WTC11 (cell line): ENCODE measurements at regions not wholly inside any gene's neighbourhood (a gene's known extent, or its start where the extent isn't known, plus 50 kb on each side); places are given as distances from the start of the nearest gene placed in this dataset.

Experiments
- ATAC-seq: fragments of 200-7000 bp; cut with Tn5 transposase; 2 replicates; pipeline ENCODE4 v1.10.0; 2021; ENCODE audit warnings: mild to moderate bottlenecking, moderate library complexity
- CTCF ChIA-PET: fragments of 300-600 bp; sonication (Branson Sonifier 250); formaldehyde crosslinking; loops from one replicate; lab custom pipeline; 2021; ENCODE audit warnings: antibody characterized with exemption; lab: Charles Lee
- POLR2A ChIA-PET: fragments of 350-600 bp; sonication (Branson Sonifier 250); formaldehyde crosslinking; loops from one replicate; lab custom pipeline; 2021; ENCODE audit warnings: antibody characterized with exemption; lab: Charles Lee
- DNase-seq: peaks from one replicate; pipeline ENCODE4 v3.0.0; 2021; ENCODE audit warnings: low spot score
- H3K27ac Mint-ChIP-seq: 2 replicates; pipeline ENCODE4 v1.8.0; 2021; ENCODE audit warnings: mixed read lengths
- H3K27me3 Mint-ChIP-seq: 2 replicates; pipeline ENCODE4 v1.8.0; 2021; ENCODE audit warnings: low read depth, mild to moderate bottlenecking, moderate library complexity, mixed read lengths
- H3K36me3 Mint-ChIP-seq: 2 replicates; pipeline ENCODE4 v1.8.0; 2021; ENCODE audit warnings: mixed read lengths
- H3K4me1 Mint-ChIP-seq: 2 replicates; pipeline ENCODE4 v1.8.0; 2022; ENCODE audit warnings: mixed read lengths
- H3K4me3 Mint-ChIP-seq: 2 replicates; pipeline ENCODE4 v1.8.0; 2021; ENCODE audit warnings: mild to moderate bottlenecking, moderate library complexity, mixed read lengths
- H3K9me3 Mint-ChIP-seq: 2 replicates; pipeline ENCODE4 v1.8.0; 2021; ENCODE audit warnings: mixed read lengths
- CREM ChIP-seq: sonication (generic); formaldehyde crosslinking; IDR thresholded peaks from 2 replicates; pipeline ENCODE4 v1.8.1; 2022; ENCODE audit warnings: mild to moderate bottlenecking, missing genetic modification reagents, moderate library complexity
- ESRRA ChIP-seq: sonication (generic); formaldehyde crosslinking; IDR thresholded peaks from 2 replicates; pipeline ENCODE4 v1.8.1; 2022; ENCODE audit warnings: mild to moderate bottlenecking, missing genetic modification reagents, borderline replicate concordance
- IRF2 ChIP-seq: sonication (generic); formaldehyde crosslinking; IDR thresholded peaks from 2 replicates; pipeline ENCODE4 v1.8.0; 2022; ENCODE audit warnings: low read depth, missing genetic modification reagents, borderline replicate concordance
- MXD4 ChIP-seq: fragments of 250-450 bp; sonication (Bioruptor Pico); IDR thresholded peaks from 2 replicates; pipeline ENCODE4 v1.8.0; 2021; ENCODE audit warnings: mild to moderate bottlenecking, moderate library complexity, borderline replicate concordance
- MYBL2 ChIP-seq: sonication (generic); formaldehyde crosslinking; IDR thresholded peaks from 2 replicates; pipeline ENCODE4 v1.8.1; 2023; ENCODE audit warnings: mild to moderate bottlenecking, moderate library complexity, missing genetic modification reagents
- NR1H2 ChIP-seq: sonication (generic); formaldehyde crosslinking; IDR thresholded peaks from 2 replicates; pipeline ENCODE4 v1.9.0; 2021; ENCODE audit warnings: mild to moderate bottlenecking, moderate library complexity, missing genetic modification reagents
- TEAD1 ChIP-seq: sonication (generic); formaldehyde crosslinking; IDR thresholded peaks from 2 replicates; pipeline ENCODE4 v1.8.0; 2022; ENCODE audit warnings: mild to moderate bottlenecking, missing genetic modification reagents
- TP53 ChIP-seq: sonication (generic); formaldehyde crosslinking; IDR thresholded peaks from 2 replicates; pipeline ENCODE4 v1.8.1; 2023; ENCODE audit warnings: mild to moderate bottlenecking, missing genetic modification reagents
- ZNF121 ChIP-seq: sonication (generic); formaldehyde crosslinking; IDR thresholded peaks from 2 replicates; pipeline ENCODE4 v1.8.0; 2023; ENCODE audit warnings: missing genetic modification reagents
- ZNF396 ChIP-seq: fragments of 250-450 bp; sonication (Bioruptor Pico); IDR thresholded peaks from 2 replicates; pipeline ENCODE4 v1.8.0; 2021; ENCODE audit warnings: mild to moderate bottlenecking, moderate library complexity, borderline replicate concordance
- TF ChIP-seq, protein P1 (sequence below): sonication (generic); formaldehyde crosslinking; IDR thresholded peaks from 2 replicates; pipeline ENCODE4 v1.8.1; 2023; ENCODE audit warnings: mild to moderate bottlenecking, moderate library complexity, missing genetic modification reagents
- TF ChIP-seq, protein P2 (sequence below): fragments of 250-450 bp; sonication (Bioruptor Pico); IDR thresholded peaks from 2 replicates; pipeline ENCODE4 v1.8.0; 2021; ENCODE audit warnings: mild to moderate bottlenecking
- TF ChIP-seq, protein P3 (sequence below): fragments of 250-450 bp; sonication (Bioruptor Pico); IDR thresholded peaks from 2 replicates; pipeline ENCODE4 v1.9.0; 2021; ENCODE audit warnings: moderate library complexity, mild to moderate bottlenecking, inconsistent platforms, borderline replicate concordance
- TF ChIP-seq, protein P4 (sequence below): sonication (generic); formaldehyde crosslinking; IDR thresholded peaks from 2 replicates; pipeline ENCODE4 v1.8.0; 2022; ENCODE audit warnings: mild to moderate bottlenecking, missing genetic modification reagents
- TF ChIP-seq, protein P5 (sequence below): sonication (generic); formaldehyde crosslinking; IDR thresholded peaks from 2 replicates; pipeline ENCODE4 v1.8.0; 2023; ENCODE audit warnings: missing genetic modification reagents
- TF ChIP-seq, protein P6 (sequence below): fragments of 250-450 bp; sonication (Bioruptor Pico); conservative IDR thresholded peaks from 2 replicates; pipeline ENCODE4 v1.9.0; 2021; ENCODE audit warnings: mild to moderate bottlenecking
- TF ChIP-seq, protein P7 (sequence below): fragments of 250-450 bp; sonication (Bioruptor Pico); IDR thresholded peaks from 2 replicates; pipeline ENCODE4 v1.9.0; 2021; ENCODE audit warnings: mild to moderate bottlenecking

DNA sequence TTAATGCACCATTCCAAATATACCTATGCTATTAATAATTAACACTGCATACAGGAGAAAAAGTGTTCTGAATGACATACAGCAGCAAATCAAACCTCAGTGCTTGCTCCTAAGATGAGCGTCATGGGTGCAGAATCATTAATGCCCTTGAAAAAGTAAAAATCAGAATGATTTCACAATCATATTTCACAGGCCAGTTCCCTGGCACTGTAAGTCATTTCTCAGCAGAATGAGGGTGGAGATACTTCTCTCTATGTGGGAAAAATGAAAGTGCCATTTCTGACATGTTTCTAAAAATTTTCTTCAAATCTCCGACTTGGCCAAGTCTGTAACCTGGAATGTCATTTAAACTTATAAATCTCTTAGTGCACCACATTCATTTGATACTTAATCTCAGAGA, 549.8 kb upstream of the AGTR1 start (continued):
- TF ChIP-seq CREM (CRISPR knock-in tag) (no peak), TP53 (CRISPR knock-in tag) (no peak), ZNF396 (CRISPR knock-in tag) (no peak)

DNA sequence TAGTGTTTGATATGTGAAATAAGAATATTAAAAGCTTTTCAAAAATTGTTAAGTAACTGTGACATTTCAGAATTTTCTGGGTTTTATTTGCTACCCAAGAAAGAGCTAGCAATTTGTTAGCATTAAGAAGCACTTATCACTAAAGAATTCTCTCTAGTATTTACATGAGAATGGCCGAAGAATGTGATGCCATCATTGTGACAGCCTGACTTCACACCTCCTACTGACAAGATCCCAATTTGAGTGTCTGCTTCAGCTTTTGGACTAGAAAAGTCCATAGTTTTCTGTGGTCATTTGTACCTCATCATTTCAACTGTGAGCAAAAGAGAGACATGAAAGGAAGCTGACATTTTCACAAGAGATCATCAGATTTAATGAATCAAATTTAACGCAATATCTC, 548.1 kb upstream of the AGTR1 start:
- Mint-ChIP-seq H3K36me3 (peaks cover 36% of the 10 kb centered on the region), H3K9me3 (peaks cover 35% of the 10 kb centered on the region), H3K27me3 (no peaks in the 10 kb centered on the region), H3K4me3 (no peak overlapping the region), H3K4me1 (peaks cover 22% of the 10 kb centered on the region), H3K27ac (no peak overlapping the region; the same call in 1 of the 2 replicates)
- no peak for DNase-seq
- peak; percentile 85 for ATAC-seq
- POLR2A ChIA-PET: no interaction called here
- CTCF ChIA-PET: interaction anchor here (0.7 to 0.8 kb wide), 2 partner anchors 10 to 533 kb away, joined by 3 to 4 read pairs; no protein-coding TSS in a partner anchor
- TF ChIP-seq, protein P1, sequence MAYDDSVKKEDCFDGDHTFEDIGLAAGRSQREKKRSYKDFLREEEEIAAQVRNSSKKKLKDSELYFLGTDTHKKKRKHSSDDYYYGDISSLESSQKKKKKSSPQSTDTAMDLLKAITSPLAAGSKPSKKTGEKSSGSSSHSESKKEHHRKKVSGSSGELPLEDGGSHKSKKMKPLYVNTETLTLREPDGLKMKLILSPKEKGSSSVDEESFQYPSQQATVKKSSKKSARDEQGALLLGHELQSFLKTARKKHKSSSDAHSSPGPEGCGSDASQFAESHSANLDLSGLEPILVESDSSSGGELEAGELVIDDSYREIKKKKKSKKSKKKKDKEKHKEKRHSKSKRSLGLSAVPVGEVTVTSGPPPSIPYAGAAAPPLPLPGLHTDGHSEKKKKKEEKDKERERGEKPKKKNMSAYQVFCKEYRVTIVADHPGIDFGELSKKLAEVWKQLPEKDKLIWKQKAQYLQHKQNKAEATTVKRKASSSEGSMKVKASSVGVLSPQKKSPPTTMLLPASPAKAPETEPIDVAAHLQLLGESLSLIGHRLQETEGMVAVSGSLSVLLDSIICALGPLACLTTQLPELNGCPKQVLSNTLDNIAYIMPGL: no peak
- TF ChIP-seq, protein P2, sequence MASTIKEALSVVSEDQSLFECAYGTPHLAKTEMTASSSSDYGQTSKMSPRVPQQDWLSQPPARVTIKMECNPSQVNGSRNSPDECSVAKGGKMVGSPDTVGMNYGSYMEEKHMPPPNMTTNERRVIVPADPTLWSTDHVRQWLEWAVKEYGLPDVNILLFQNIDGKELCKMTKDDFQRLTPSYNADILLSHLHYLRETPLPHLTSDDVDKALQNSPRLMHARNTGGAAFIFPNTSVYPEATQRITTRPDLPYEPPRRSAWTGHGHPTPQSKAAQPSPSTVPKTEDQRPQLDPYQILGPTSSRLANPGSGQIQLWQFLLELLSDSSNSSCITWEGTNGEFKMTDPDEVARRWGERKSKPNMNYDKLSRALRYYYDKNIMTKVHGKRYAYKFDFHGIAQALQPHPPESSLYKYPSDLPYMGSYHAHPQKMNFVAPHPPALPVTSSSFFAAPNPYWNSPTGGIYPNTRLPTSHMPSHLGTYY (CRISPR knock-in tag): no peak
- peak; percentile 22; the same call in 1 of the 2 replicates for TF ChIP-seq TEAD1 (CRISPR knock-in tag)

DNA sequence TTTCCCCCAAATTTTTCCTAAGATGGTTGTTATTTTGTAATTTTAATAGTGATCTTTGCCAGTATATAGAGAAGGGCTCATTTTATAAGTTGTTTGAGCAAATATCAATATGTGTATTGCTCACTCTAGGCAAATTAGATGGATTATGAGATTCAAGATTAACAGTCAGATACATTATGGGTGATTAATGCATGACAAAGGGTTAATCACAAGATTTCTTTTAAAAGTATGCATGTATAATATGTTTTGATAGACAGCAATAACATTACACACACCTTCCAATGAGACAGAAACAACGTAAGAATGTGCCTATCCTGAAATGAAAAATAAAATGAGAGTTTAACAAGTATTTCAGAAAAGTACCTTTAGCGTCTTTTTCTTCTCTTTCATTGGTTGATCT, 547.6 kb upstream of the AGTR1 start:
- peaks cover 22% of the 10 kb centered on the region for H3K4me1 Mint-ChIP-seq
- H3K27me3 Mint-ChIP-seq: no peaks in the 10 kb centered on the region
- no peak for ATAC-seq
- POLR2A ChIA-PET: no interaction called here
- TF ChIP-seq, protein P3, sequence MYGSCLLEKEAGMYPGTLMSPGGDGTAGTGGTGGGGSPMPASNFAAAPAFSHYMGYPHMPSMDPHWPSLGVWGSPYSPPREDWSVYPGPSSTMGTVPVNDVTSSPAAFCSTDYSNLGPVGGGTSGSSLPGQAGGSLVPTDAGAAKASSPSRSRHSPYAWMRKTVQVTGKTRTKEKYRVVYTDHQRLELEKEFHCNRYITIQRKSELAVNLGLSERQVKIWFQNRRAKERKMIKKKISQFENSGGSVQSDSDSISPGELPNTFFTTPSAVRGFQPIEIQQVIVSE (CRISPR knock-in tag): no peak
- TF ChIP-seq, protein P4, sequence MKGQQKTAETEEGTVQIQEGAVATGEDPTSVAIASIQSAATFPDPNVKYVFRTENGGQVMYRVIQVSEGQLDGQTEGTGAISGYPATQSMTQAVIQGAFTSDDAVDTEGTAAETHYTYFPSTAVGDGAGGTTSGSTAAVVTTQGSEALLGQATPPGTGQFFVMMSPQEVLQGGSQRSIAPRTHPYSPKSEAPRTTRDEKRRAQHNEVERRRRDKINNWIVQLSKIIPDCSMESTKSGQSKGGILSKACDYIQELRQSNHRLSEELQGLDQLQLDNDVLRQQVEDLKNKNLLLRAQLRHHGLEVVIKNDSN (CRISPR knock-in tag): no peak
- no peak for TF ChIP-seq MXD4 (CRISPR knock-in tag)
- TF ChIP-seq, protein P5, sequence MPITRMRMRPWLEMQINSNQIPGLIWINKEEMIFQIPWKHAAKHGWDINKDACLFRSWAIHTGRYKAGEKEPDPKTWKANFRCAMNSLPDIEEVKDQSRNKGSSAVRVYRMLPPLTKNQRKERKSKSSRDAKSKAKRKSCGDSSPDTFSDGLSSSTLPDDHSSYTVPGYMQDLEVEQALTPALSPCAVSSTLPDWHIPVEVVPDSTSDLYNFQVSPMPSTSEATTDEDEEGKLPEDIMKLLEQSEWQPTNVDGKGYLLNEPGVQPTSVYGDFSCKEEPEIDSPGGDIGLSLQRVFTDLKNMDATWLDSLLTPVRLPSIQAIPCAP (CRISPR knock-in tag): no peak
- H3K27ac Mint-ChIP-seq: no peak overlapping the region
- CTCF ChIA-PET: interaction anchor here (0.8 kb wide), 1 partner anchor 533 kb away, joined by 4 read pairs; no protein-coding TSS in a partner anchor
- H3K4me3 Mint-ChIP-seq: no peak overlapping the region
- H3K36me3 Mint-ChIP-seq: peaks cover 36% of the 10 kb centered on the region
- DNase-seq: no peak
- peaks cover 35% of the 10 kb centered on the region for H3K9me3 Mint-ChIP-seq

DNA sequence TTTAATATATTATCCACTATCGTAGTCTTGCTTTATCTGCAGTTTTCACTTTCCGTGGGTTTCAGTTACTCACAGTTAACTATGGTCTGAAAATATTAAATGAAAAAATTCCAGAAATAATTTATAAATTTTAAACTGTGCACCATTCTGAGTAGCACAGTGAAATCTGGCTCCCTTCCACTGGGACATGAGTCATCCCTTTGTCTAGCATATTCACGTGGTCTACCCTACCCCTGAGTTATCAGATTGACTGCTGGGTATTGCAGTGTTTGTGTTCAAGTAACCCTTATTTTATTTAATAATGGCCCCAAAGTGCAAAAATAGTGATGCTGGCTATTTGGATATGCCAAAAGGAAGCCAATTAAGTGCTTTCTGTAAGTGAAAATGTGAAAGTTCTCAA, 539.5 kb upstream of the AGTR1 start:
- POLR2A ChIA-PET: no interaction called here
- Mint-ChIP-seq H3K9me3 (peaks cover 30% of the 10 kb centered on the region), H3K36me3 (peaks cover 27% of the 10 kb centered on the region), H3K27ac (no peak overlapping the region), H3K4me3 (no peak overlapping the region), H3K27me3 (no peaks in the 10 kb centered on the region)
- DNase-seq (no peak), ATAC-seq (no peak)
- CTCF ChIA-PET: no interaction called here
- no peak for TF ChIP-seq TEAD1 (CRISPR knock-in tag)
- no peak for TF ChIP-seq ZNF121 (CRISPR knock-in tag)
- TF ChIP-seq ESRRA (CRISPR knock-in tag): no peak
- TF ChIP-seq MYBL2 (CRISPR knock-in tag): no peak
- no peak for TF ChIP-seq NR1H2 (CRISPR knock-in tag)
- TF ChIP-seq, protein P6, sequence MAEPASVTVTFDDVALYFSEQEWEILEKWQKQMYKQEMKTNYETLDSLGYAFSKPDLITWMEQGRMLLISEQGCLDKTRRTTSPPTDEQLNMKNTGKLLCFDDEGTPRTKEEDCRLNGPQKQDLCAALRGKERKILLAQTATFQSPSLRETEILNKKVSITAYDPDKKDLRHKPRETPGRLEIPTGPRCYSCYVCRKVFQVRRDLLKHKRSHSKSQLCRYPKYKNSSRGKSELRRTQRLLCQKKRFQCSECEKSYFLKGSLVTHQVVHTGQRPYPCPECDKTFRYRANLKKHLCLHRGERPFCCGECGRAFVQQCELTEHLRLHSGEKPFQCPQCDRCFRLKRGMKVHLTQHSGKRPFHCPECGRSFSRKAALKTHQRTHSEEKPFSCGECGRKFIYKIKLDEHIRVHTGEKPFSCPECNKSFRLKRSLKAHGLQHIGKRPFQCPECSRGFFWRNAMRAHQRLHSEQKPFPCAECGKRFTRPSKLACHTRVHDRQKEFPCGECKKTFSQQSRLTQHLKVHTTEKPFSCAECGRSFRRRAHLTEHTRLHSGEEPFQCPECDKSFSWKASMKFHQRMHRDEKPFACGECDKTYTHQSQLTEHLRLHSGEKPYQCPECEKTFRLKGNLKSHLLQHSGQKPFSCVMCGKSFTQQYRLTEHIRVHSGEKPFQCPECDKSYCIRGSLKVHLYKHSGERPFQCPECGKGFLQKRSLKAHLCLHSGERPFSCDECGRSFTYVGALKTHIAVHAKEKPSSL (CRISPR knock-in tag): no peak
- no peak for TF ChIP-seq IRF2
- TF ChIP-seq, protein P7, sequence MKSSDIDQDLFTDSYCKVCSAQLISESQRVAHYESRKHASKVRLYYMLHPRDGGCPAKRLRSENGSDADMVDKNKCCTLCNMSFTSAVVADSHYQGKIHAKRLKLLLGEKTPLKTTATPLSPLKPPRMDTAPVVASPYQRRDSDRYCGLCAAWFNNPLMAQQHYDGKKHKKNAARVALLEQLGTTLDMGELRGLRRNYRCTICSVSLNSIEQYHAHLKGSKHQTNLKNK: no peak
- TF ChIP-seq, all 79 proteins: peak for 0
- 0 out of 2 replicates have a peak, but pooled peaks cover 3% of the 10 kb centered on the region for H3K4me1 Mint-ChIP-seq
